Glutamatergic neuron (in vitro differentiated cells): ENCODE measurements at regions not wholly inside any gene's neighbourhood (a gene's known extent, or its start where the extent isn't known, plus 50 kb on each side); places are given as distances from the start of the nearest gene placed in this dataset.

Source experiments
- DNase-seq: peaks from one replicate; pipeline ENCODE4 v3.0.0; 2022
- H3K27ac Mint-ChIP-seq: one replicate; pipeline ENCODE4 v1.8.0; 2020; ENCODE audit warnings: mild to moderate bottlenecking, mixed read lengths, inconsistent platforms; ENCODE audit not compliant: unreplicated experiment
- H3K27me3 Mint-ChIP-seq: one replicate; pipeline ENCODE4 v1.8.0; 2020; ENCODE audit warnings: mild to moderate bottlenecking, moderate library complexity, mixed read lengths, inconsistent platforms; ENCODE audit not compliant: unreplicated experiment
- H3K36me3 Mint-ChIP-seq: one replicate; pipeline ENCODE4 v1.8.0; 2020; ENCODE audit warnings: mild to moderate bottlenecking, mixed read lengths, inconsistent platforms; ENCODE audit not compliant: unreplicated experiment
- H3K4me1 Mint-ChIP-seq: one replicate; pipeline ENCODE4 v1.8.0; 2020; ENCODE audit warnings: mild to moderate bottlenecking, low read depth, mixed read lengths, inconsistent platforms; ENCODE audit not compliant: unreplicated experiment
- H3K4me3 Mint-ChIP-seq: one replicate; pipeline ENCODE4 v1.8.0; 2020; ENCODE audit warnings: mild to moderate bottlenecking, mixed read lengths, inconsistent platforms; ENCODE audit not compliant: unreplicated experiment
- H3K9me3 Mint-ChIP-seq: one replicate; pipeline ENCODE4 v1.8.0; 2020; ENCODE audit warnings: mild to moderate bottlenecking, moderate library complexity, mixed read lengths, inconsistent platforms; ENCODE audit not compliant: unreplicated experiment
- CTCF ChIP-seq: fragments of 200-600 bp; sonication (generic); IDR thresholded peaks from one replicate; pipeline ENCODE4 v1.5.0; 2021; ENCODE audit not compliant: partially characterized antibody, unreplicated experiment

DNA sequence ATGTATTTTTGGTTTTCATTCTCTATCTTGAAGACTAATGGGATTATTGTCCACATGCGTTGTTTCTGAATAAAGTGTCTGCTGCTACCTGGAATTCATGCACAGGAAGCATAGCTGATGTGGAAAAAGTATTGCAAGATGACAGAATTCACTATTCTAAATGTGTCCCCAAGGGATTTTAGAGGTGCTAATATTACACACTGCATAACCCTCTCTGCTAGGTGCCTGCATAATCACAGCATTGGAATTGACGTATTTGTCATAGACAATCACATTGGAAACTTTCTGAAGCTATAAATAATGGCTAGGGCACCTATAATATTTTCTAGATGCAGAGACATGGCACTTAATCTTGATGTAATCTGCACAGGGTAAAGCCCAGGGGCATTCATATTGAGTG is 496.1 kb downstream of the JRKL start:
- Mint-ChIP-seq H3K4me1 (no peaks in the 10 kb centered on the region), H3K27ac (no peak overlapping the region), H3K9me3 (no peaks in the 10 kb centered on the region), H3K4me3 (no peak overlapping the region), H3K27me3 (no peaks in the 10 kb centered on the region), H3K36me3 (no peaks in the 10 kb centered on the region)
- no peak for DNase-seq
- no peak for TF ChIP-seq CTCF

DNA sequence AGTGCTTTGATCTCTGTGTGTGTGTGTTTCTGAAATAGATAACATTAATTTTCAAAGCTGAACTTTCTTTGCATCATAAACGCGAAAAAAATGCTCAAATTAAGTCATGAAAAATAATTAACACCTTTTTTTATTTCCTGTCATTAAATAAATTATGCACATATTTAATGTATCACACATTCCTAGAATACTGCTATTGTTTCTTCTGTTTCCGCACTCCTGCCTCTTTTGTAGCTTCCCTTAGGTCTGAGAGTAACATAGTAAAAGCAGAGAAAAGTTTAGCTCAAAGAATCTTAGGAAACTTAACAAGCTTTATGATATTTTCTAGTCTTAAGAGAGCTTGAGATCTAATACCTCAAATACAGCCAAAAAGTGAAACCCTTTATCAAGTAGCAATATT is 504.2 kb downstream of the JRKL start:
- Mint-ChIP-seq H3K27ac (no peak overlapping the region), H3K36me3 (no peaks in the 10 kb centered on the region), H3K27me3 (no peaks in the 10 kb centered on the region), H3K9me3 (no peaks in the 10 kb centered on the region), H3K4me1 (no peaks in the 10 kb centered on the region), H3K4me3 (no peak overlapping the region)
- no peak for DNase-seq
- TF ChIP-seq CTCF = no peak

GRCh38 chr11:96894587-96894986 is 504.8 kb downstream of the JRKL start:
- DNase-seq = no peak
- H3K4me3 Mint-ChIP-seq = no peak overlapping the region
- H3K36me3 Mint-ChIP-seq = no peaks in the 10 kb centered on the region
- no peaks in the 10 kb centered on the region for H3K9me3 Mint-ChIP-seq
- no peak for TF ChIP-seq CTCF
- H3K27me3 Mint-ChIP-seq = no peaks in the 10 kb centered on the region
- no peak overlapping the region for H3K27ac Mint-ChIP-seq
- H3K4me1 Mint-ChIP-seq = no peaks in the 10 kb centered on the region

DNA sequence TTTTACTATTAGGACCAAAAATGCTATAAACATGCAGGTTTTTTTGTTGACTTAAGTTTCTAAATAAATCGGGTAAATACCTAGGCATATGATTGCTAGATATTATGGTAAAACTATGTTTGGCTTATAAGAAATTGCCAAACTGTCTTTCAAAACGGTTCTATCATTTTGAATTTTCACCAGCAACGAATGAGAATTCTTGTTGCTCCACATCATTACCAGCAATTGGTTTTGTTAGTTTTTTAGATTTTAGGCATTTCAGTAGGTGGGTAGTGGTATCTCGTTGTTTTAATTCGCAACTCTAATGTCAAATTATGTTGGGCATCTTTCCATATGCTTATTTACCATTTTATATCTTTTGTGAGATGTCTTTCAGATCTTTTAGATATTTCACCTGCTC is 510.2 kb downstream of the JRKL start:
- no peaks in the 10 kb centered on the region for H3K9me3 Mint-ChIP-seq
- no peak for DNase-seq
- no peak for TF ChIP-seq CTCF
- no peak overlapping the region for H3K27ac Mint-ChIP-seq
- H3K27me3 Mint-ChIP-seq = no peaks in the 10 kb centered on the region
- H3K36me3 Mint-ChIP-seq = no peaks in the 10 kb centered on the region
- H3K4me3 Mint-ChIP-seq = no peak overlapping the region
- H3K4me1 Mint-ChIP-seq = no peaks in the 10 kb centered on the region

- Mint-ChIP-seq H3K9me3 (no peaks in the 10 kb centered on the region), H3K4me3 (no peak overlapping the region), H3K4me1 (peaks cover 11% of the 10 kb centered on the region), H3K36me3 (no peaks in the 10 kb centered on the region), H3K27me3 (no peaks in the 10 kb centered on the region), H3K27ac (no peak overlapping the region)
- TF ChIP-seq CTCF = no peak
- DNase-seq = no peak
Measured at GRCh38 chr11:96905143-96905542, 515.3 kb downstream of the JRKL start.
